ENCODE measurements at regions not wholly inside any gene's neighbourhood (a gene's known extent, or its start where the extent isn't known, plus 50 kb on each side); places are given as distances from the start of the nearest gene placed in this dataset.

DNA sequence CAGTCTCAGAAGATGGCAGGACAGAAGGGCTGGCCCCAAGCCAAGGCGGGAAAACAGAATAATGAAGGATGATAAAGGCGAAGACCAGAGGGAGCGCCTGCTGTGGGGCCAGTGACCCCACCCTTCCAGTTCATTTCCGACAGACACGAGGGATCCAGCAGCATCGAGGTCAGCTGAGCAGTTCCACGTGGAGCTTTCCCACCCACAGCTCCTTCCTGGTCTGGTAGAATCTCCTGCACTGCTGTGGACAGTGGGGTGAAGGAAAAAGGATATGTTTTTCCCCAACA is 265.9 kb upstream of the VLDLR start:
- TF ChIP-seq, protein P1, sequence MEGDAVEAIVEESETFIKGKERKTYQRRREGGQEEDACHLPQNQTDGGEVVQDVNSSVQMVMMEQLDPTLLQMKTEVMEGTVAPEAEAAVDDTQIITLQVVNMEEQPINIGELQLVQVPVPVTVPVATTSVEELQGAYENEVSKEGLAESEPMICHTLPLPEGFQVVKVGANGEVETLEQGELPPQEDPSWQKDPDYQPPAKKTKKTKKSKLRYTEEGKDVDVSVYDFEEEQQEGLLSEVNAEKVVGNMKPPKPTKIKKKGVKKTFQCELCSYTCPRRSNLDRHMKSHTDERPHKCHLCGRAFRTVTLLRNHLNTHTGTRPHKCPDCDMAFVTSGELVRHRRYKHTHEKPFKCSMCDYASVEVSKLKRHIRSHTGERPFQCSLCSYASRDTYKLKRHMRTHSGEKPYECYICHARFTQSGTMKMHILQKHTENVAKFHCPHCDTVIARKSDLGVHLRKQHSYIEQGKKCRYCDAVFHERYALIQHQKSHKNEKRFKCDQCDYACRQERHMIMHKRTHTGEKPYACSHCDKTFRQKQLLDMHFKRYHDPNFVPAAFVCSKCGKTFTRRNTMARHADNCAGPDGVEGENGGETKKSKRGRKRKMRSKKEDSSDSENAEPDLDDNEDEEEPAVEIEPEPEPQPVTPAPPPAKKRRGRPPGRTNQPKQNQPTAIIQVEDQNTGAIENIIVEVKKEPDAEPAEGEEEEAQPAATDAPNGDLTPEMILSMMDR (IDR thresholded peaks at IDR 0.05), result no peak
- TF ChIP-seq SIN3A (IDR thresholded peaks at IDR 0.05; ENCODE audit: borderline replicate concordance, insufficient read depth, low read depth, low read length) (no peak), POLR2AphosphoS5 (IDR thresholded peaks at IDR 0.05; ENCODE audit: low read depth, low read length) (no peak), TCF7L2 (IDR thresholded peaks at IDR 0.05; ENCODE audit: low read depth, low read length) (no peak)
- TF ChIP-seq, protein P2, sequence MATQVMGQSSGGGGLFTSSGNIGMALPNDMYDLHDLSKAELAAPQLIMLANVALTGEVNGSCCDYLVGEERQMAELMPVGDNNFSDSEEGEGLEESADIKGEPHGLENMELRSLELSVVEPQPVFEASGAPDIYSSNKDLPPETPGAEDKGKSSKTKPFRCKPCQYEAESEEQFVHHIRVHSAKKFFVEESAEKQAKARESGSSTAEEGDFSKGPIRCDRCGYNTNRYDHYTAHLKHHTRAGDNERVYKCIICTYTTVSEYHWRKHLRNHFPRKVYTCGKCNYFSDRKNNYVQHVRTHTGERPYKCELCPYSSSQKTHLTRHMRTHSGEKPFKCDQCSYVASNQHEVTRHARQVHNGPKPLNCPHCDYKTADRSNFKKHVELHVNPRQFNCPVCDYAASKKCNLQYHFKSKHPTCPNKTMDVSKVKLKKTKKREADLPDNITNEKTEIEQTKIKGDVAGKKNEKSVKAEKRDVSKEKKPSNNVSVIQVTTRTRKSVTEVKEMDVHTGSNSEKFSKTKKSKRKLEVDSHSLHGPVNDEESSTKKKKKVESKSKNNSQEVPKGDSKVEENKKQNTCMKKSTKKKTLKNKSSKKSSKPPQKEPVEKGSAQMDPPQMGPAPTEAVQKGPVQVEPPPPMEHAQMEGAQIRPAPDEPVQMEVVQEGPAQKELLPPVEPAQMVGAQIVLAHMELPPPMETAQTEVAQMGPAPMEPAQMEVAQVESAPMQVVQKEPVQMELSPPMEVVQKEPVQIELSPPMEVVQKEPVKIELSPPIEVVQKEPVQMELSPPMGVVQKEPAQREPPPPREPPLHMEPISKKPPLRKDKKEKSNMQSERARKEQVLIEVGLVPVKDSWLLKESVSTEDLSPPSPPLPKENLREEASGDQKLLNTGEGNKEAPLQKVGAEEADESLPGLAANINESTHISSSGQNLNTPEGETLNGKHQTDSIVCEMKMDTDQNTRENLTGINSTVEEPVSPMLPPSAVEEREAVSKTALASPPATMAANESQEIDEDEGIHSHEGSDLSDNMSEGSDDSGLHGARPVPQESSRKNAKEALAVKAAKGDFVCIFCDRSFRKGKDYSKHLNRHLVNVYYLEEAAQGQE (IDR thresholded peaks at IDR 0.05; ENCODE audit: insufficient read depth in 1 of 2, low read depth in 2 of 2, low read length in 1 of 2), result no peak
- POLR2A ChIA-PET, result no interaction called here
- DNase-seq (ENCODE audit: low read depth, low spot score) (no peak), ATAC-seq (no peak)
- intact Hi-C loops (cut with micrococcal nuclease; ENCODE audit: unreplicated experiment), result no loop called here
- in situ Hi-C loops (cut with HindIII; ENCODE audit: low pct_unique_long_range_greater_than_20kb, low sequenced_read_pairs), result no loop called here
- Histone ChIP-seq H3K27ac (ENCODE audit: low read length) (no peak overlapping the region), H3K4me3 (ENCODE audit: low read depth in 2 of 2, low read length in 2 of 2) (no peak overlapping the region), H3K4me1 (ENCODE audit: control insufficient read depth, insufficient read depth, low read length) (no peaks in the 10 kb centered on the region), H3K27me3 (ENCODE audit: control insufficient read depth, insufficient read depth, low read length) (no peaks in the 10 kb centered on the region), H3K9me3 (ENCODE audit: control insufficient read depth, insufficient read depth, low read depth, low read length) (no peaks in the 10 kb centered on the region), H3K36me3 (ENCODE audit: control insufficient read depth, insufficient read depth, low read length) (no peaks in the 10 kb centered on the region)
- no TSS peak for BruUV-seq (replicated peaks)
- CTCF ChIA-PET, result no interaction called here

DNA sequence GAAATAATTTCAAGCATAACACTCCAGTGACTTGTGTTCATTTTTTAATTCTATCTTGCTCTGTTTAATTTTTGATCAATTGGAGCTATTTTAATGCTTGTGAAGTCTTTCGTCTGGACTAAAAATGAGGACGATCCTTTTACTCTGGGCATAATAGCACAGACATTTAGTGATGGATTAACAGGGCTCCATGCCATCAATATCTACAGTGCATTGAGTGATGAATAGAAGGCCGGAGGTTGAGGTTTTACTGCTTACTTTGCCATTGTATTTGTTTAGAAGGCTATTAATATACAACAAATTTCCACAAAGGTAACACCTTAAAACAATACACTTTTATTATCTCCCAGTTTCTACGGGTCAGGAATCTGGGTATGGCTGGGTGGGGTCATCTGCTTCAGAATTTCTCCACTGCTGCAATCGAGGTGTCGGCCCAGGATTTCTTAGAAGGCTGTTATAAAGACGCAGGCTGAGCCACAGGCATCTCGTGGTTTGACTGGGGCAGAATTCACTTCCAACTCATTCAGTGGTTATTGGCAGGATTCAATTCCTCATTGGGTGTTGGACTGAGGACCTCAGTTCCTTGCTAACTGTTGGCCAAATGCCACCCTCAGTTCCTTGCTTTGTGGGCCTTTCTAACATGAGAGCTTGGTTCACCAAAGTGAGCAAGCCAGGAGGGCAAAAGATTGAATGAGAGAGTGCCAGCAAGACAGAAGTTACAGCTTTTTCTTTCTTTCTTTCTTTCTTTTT is 265.4 kb upstream of the VLDLR start:
- no peak overlapping the region for H3K27ac ChIP-seq (ENCODE audit: low read length)
- no peaks in the 10 kb centered on the region for H3K27me3 ChIP-seq (ENCODE audit: control insufficient read depth, insufficient read depth, low read length)
- H3K4me1 ChIP-seq (ENCODE audit: control insufficient read depth, insufficient read depth, low read length), result no peaks in the 10 kb centered on the region
- H3K9me3 ChIP-seq (ENCODE audit: control insufficient read depth, insufficient read depth, low read depth, low read length), result no peaks in the 10 kb centered on the region
- BruUV-seq (replicated peaks), result no TSS peak
- intact Hi-C loops (cut with micrococcal nuclease; ENCODE audit: unreplicated experiment), result no loop called here
- TF ChIP-seq POLR2AphosphoS5 (IDR thresholded peaks at IDR 0.05; ENCODE audit: low read depth, low read length) (no peak), TCF7L2 (IDR thresholded peaks at IDR 0.05; ENCODE audit: low read depth, low read length) (no peak), SIN3A (IDR thresholded peaks at IDR 0.05; ENCODE audit: borderline replicate concordance, insufficient read depth, low read depth, low read length) (no peak)
- TF ChIP-seq, protein P1 (IDR thresholded peaks at IDR 0.05), result no peak
- TF ChIP-seq, protein P2 (IDR thresholded peaks at IDR 0.05; ENCODE audit: insufficient read depth in 1 of 2, low read depth in 2 of 2, low read length in 1 of 2), result no peak
- no peak overlapping the region for H3K4me3 ChIP-seq (ENCODE audit: low read depth in 2 of 2, low read length in 2 of 2)
- DNase-seq (ENCODE audit: low read depth, low spot score) (no peak), ATAC-seq (no peak)
- in situ Hi-C loops (cut with HindIII; ENCODE audit: low pct_unique_long_range_greater_than_20kb, low sequenced_read_pairs), result no loop called here
- ChIA-PET POLR2A (no interaction called here), CTCF (no interaction called here)
- no peaks in the 10 kb centered on the region for H3K36me3 ChIP-seq (ENCODE audit: control insufficient read depth, insufficient read depth, low read length)

Measured in Panc1 (cell line).